GM23248 (cell line): ENCODE measurements at regions not wholly inside any gene's neighbourhood (a gene's known extent, or its start where the extent isn't known, plus 50 kb on each side); places are given as distances from the start of the nearest gene placed in this dataset.

Experiments used
- EZH2 ChIP-seq: fragments of 200-600 bp; sonication (generic); IDR thresholded peaks from 2 replicates; pipeline ENCODE4 v1.6.1; 2018; ENCODE audit warnings: antibody characterized with exemption, mild to moderate bottlenecking; ENCODE audit not compliant: insufficient read depth, poor library complexity, severe bottlenecking
- EZH2phosphoT487 ChIP-seq: fragments of 200-600 bp; sonication (generic); IDR thresholded peaks from 2 replicates; pipeline ENCODE4 v1.6.1; 2018; ENCODE audit warnings: antibody characterized with exemption, moderate library complexity, mild to moderate bottlenecking, low read depth; ENCODE audit not compliant: insufficient read depth

- TF ChIP-seq EZH2 (no peak), EZH2phosphoT487 (no peak)
These were observed 229.0 kb upstream of the LRIG1 start for GRCh38 chr3:66729687-66730393.
